LNCAP (cell line): ENCODE measurements at regions not wholly inside any gene's neighbourhood (a gene's known extent, or its start where the extent isn't known, plus 50 kb on each side); places are given as distances from the start of the nearest gene placed in this dataset.

ENCODE experiments used
- TF ChIP-seq, protein P1 (sequence below): fragments of 450-650 bp; IDR thresholded peaks from 2 replicates; pipeline ENCODE4 v1.5.1; 2017; ENCODE audit warnings: mild to moderate bottlenecking

DNA sequence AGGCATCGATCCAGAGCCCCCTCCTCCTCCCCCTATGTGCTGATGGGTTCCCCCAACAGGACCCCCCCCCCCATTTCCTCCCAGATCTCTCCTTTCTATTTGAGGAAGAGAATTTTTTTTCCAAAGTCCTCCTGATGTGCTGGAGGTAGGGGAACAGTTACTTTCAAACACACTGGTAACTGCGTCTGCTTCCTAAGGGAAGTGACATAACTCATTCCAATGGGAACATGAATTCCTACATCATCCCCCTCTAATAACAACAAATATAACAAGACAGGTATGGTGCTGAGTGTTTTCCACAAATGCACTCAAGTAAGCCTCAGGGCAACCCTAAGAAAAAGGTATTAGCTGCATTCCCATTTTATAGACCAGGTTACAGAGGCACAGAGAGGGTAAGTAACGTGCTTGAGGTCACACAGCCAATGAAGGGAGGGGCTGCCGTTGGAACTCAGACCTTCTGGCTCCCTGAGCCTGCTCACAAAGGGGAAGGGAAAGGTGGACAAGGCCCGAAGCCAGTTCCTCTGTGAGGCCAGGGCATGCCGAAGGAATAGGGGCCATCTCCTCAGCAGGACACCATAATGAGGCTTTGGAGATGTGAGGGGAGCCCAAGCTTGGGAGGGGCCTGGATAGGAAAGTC lies 121.1 kb upstream of the NCOR2 start:
- TF ChIP-seq, protein P1, sequence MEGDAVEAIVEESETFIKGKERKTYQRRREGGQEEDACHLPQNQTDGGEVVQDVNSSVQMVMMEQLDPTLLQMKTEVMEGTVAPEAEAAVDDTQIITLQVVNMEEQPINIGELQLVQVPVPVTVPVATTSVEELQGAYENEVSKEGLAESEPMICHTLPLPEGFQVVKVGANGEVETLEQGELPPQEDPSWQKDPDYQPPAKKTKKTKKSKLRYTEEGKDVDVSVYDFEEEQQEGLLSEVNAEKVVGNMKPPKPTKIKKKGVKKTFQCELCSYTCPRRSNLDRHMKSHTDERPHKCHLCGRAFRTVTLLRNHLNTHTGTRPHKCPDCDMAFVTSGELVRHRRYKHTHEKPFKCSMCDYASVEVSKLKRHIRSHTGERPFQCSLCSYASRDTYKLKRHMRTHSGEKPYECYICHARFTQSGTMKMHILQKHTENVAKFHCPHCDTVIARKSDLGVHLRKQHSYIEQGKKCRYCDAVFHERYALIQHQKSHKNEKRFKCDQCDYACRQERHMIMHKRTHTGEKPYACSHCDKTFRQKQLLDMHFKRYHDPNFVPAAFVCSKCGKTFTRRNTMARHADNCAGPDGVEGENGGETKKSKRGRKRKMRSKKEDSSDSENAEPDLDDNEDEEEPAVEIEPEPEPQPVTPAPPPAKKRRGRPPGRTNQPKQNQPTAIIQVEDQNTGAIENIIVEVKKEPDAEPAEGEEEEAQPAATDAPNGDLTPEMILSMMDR = no peak

DNA sequence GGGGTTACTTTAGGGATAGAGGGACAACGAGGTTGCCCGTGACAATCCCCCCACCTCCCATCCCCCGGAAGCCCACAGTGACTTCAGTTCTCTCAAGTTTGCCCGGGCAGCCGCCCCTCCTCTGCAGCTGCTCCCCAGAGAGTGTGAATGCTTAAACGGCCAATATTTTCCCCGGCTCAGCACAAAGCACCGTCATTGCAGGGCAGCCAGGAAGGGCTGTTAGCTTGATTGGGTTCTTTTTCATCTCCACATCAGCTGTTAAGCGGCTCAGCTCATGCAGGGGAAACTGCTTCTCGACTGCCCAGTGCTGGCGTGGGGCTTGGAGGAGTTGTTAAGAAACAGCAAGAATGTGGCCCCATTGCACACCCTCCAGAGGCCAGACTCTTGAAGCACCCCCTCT lies 120.5 kb upstream of the NCOR2 start:
- TF ChIP-seq, protein P1 = no peak

DNA sequence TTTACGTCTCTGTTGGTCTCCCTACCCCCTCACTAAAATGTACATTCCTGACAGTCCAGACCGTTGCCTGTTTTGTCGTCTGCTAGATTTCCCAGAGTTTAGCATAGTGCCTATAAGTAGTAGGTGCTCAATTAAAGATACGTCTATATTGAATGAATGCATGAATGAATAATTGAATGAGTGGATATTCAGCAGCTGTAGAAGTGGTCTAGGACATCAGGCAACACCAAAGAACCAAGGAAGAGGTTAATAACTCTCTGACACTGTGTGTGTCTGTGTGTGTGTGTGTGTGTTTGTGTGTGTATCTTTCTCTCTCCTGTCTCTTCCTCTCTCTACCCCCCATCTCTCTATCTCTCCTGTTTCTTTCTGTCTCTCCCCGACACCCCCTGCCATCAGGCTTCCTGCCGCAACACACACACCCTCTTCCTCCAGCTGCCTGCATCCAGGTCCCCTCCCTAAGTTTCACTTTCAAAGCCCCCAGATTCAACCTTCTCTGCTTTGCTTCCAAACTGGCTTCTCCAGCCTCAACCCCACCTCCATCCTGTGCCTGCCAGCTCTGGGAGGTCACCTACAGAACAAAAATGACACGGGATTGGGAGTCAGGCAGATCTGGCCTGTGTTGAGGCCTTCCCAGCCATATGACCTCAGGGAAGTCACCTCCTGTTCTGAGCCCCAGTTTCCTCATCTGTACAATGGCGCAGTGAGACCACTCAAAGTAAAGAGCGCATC lies 119.9 kb upstream of the NCOR2 start:
- TF ChIP-seq, protein P1 = no peak

DNA sequence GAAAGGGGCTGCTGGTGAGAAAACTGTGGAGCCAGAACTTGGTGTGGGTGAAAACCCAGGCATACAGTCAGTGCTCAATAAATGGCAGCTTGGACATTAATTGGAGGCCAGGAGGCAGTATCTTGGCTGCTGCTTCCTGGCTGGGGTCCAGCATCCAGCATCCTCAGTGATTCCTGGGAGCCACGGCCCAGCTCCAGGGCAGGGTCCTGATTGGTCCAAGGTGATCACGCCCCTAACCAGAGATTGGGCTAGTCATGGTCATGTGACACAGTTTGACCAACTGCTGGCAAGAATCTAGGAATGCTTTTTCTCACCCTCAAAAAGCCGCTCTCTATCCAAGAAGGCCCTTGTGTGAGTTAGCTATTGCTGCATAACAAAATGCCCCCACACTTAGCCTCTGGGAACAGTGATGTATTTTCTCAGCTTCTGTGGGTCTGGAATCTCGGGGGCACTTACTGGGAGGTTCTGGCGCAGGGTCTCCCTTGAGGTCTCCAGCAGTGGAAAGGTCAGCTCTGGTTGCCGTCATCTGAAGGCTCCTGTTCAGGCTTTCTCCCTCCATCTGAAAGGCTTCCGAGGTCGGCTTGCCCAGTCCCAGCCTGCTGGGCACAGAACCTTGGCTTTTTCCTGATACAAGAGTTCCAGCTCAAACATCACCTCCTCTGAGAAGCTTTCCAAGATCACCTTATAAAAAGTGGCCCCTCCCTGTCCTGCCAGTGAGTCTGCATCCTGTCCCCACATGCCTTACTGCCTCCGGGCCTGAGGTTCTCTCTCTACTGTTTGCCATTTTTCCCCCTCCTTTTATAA lies 119.2 kb upstream of the NCOR2 start:
- TF ChIP-seq, protein P1 = no peak

DNA sequence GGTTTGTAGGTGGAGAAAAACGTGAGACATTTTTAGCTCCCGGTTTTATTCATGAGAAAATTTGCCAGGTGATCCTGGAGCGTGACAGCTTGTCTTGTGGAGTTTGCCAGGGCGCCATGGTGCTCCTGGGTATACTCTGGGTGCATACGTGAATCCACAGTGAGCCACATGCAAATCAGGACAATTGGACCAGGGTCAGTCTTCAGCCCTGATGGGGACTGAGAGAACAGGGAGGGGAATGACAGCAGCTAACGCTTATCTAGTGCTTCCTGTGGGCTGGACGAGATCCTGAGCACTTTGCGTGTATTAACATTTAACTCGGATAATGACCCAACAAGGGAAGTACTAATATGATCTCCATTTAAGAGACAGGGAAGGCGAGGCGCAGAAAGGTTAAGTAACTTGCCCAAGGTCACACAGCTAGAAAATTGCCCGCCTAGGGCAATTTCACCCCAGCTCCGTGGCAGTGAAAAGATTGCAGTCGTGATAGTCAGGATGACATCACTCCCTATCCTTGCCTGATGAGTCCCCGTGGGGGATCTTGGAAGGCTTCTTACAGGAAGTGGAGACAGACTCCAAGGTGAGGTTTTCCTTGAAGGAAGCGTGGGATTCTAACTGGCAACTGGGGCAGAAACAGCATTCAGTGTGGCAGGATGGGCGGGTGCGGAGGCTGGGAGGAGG lies 118.4 kb upstream of the NCOR2 start:
- TF ChIP-seq, protein P1 = no peak

DNA sequence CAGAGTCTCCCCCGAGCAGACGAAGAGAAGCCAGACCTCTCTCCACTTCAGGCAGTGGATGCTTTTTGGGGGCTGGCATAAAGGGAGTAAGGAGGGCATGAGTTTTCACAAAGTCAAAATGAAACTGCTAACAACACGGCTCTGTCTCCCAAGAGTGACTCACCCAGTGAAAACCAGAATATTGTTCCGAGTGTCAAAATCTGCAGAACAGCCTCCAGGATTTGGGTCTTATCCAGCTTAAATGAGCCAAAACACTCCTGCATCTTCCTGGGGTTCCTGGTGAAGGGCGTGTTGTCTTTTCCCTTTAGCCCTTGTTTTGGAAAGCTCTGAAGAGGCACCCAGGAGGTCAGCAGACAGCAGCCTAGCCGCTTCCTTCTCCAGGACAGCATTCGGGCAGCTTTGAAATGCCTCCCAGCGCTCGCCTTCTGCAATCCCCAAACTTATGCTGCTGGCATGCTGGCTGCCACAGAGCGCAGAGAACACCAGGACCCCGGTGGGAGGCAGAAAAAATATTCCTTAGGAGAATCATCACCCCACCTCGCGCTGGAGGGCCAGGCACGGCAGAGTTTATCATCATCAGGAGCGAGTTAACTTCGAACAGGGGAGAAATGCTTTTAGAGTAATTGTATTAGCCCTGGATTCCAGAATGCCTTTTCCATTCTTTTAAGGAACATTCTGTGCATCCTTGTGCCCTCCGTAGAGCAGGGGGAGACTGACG lies 117.7 kb upstream of the NCOR2 start:
- TF ChIP-seq, protein P1 = no peak

DNA sequence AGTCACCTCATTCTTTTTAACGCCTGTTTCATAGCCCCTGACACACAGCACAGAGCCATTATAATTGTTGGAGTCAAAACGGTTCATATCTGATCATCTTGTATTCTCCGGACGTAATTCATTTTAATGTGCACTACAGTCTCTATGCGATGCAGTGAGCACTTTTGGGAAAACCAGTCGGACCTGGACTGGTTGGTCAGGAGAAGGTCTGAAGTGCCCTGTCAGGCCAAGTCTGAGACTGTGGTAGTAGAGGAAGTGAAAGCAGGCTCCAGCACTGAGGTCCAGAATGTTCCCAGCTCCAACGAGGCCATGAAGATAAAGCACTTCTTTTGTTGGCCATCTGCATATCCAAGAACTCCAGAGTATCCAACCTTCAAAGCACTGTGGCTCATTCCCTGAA lies 117.1 kb upstream of the NCOR2 start:
- TF ChIP-seq, protein P1 = no peak
